ENCODE measurements at regions not wholly inside any gene's neighbourhood (a gene's known extent, or its start where the extent isn't known, plus 50 kb on each side); places are given as distances from the start of the nearest gene placed in this dataset.

GRCh38 chr2:84323890-84324289 lies 135.2 kb downstream of the SUCLG1 start:
- TF ChIP-seq CTCF (IDR thresholded peaks at IDR 0.05; ENCODE audit: low read length) = no peak
- TF ChIP-seq EZH2 (IDR thresholded peaks at IDR 0.05; ENCODE audit: borderline replicate concordance, low read length) = no peak
